HFF-Myc (cell line): ENCODE measurements at regions not wholly inside any gene's neighbourhood (a gene's known extent, or its start where the extent isn't known, plus 50 kb on each side); places are given as distances from the start of the nearest gene placed in this dataset.
"Not testable (repeated sequence)": the region's sequence is repeated elsewhere in the genome, so short reads cannot be mapped to it uniquely, and the experiment has no call there.

Experiments used
- DNase-seq: peaks from one replicate; pipeline ENCODE4 v3.0.0-alpha.2; 2011; ENCODE audit warnings: low read depth; ENCODE audit errors: extremely low read depth
- H3K4me3 ChIP-seq: replicated peaks from 2 replicates; pipeline ENCODE4 v1.5.1; 2011; ENCODE audit warnings: low read depth, mild to moderate bottlenecking, control low read depth, low read length
- TF ChIP-seq, protein P1 (sequence below): IDR thresholded peaks from 2 replicates; pipeline ENCODE4 v1.5.1; 2012; ENCODE audit warnings: mild to moderate bottlenecking, low read depth, low read length, control low read depth; ENCODE audit errors: missing control alignments

DNA sequence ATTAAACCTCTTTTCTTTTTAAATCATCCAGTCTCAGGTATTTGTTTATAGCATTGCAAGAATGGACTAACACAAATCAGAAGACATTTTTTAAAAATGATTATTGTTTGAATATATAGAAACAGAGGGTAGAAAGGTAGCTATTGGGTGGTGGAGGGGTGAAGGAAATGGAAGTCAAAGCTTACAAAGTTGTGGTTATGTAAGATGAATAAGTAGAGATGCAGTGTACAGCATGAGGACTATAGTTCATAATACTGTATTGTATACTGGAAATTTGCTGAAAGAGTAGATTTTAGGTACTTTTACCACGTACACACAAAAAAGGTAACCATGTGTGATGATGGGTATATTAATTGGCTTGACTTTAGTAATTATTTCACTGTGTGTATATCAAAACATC is 144.0 kb upstream of the FAM3C start:
- DNase-seq, result no peak
- TF ChIP-seq, protein P1, sequence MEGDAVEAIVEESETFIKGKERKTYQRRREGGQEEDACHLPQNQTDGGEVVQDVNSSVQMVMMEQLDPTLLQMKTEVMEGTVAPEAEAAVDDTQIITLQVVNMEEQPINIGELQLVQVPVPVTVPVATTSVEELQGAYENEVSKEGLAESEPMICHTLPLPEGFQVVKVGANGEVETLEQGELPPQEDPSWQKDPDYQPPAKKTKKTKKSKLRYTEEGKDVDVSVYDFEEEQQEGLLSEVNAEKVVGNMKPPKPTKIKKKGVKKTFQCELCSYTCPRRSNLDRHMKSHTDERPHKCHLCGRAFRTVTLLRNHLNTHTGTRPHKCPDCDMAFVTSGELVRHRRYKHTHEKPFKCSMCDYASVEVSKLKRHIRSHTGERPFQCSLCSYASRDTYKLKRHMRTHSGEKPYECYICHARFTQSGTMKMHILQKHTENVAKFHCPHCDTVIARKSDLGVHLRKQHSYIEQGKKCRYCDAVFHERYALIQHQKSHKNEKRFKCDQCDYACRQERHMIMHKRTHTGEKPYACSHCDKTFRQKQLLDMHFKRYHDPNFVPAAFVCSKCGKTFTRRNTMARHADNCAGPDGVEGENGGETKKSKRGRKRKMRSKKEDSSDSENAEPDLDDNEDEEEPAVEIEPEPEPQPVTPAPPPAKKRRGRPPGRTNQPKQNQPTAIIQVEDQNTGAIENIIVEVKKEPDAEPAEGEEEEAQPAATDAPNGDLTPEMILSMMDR, result no peak
- no peak overlapping the region for H3K4me3 ChIP-seq

GRCh38 chr7:121537031-121537430 is 140.9 kb upstream of the FAM3C start:
- no peak for DNase-seq
- H3K4me3 ChIP-seq, result no peak overlapping the region
- TF ChIP-seq, protein P1, result no peak

DNA sequence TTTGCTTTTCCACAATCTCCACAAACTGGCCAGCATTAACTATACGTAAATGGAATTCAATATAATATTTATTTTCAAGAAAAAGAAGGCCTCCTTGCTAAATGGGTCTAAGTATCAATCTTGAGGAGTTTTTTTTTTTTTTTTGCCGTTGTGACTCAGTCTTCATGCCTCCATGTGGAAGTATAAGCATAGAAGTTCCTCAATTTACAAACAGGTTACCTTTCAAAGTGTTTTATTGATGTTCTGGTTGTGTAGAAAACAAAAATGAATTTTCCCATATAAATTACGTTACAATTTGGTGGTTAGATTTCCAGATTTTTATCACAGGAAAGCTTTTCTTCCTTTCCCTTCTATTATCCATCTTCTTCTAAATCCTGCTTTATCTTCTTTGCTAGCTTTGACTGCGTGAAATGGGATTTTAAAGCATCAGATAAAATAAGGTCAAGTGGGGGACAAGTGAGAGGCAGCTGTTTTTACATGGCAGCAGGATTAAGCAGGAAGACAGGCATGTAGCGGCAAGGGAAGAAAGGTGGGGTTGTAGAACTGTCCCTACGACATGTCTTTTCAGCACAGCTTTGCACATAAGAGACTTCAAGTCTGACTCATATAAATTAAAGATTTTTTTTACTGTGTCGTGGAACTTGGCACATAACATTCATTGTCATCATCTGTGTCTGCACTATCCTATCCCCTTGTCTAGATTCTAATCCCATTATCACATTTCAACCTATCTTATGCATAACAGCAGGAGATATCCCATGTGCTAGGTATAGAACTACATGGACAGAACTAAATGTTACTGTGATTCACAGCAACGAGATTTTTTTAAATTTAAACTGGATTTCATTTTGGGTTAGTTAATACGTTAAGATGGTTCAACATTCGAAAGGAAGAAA is 135.3 kb upstream of the FAM3C start:
- TF ChIP-seq, protein P1, result no peak
- H3K4me3 ChIP-seq, result no peak overlapping the region
- DNase-seq, result no peak

DNA sequence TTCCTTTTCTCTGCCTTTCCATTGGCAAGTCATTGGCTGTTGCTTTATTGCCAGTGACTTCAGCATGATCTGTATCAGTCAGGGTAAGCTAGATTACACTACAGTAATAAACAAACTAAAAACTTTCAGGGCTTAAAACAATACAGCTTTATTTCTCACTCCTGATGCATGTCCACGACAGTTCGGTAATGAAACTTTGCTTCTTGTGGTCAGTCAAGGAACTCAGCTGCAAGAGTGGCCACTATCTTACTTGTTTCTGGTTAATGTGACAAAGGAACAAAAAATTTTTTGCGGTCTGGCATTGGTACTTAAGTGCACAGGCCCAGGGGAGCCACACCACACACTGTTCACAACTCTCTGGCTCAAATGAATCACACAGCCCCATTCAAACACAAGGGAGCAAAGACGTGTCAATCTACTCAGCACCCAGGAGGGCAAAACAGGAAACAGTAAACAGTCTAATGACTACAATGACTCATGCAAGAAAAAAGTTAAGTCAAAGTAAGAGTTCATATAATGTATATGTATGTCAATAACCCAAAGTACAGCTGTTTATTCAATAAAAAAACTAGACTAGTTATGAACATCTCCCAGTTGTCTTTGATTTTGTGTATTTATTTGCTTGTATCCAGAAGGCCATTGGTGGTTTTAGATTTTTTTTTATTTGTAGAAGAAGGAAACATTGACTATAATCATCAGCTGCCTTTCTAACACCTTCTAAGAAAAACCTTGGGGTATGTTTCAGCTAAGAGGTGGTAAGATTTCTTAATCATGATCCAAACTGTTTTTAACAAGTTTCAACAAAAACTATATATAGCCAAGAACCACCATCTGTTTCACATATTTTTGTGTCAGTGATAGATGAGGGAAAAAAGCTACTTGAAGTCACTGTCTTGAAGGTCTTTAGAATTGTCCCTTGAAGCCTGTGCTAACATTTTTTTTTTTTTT is 134.4 kb upstream of the FAM3C start:
- peak; percentile 69 for DNase-seq
- no peak overlapping the region for H3K4me3 ChIP-seq
- TF ChIP-seq, protein P1, result no peak

GRCh38 chr7:121529003-121529402 is 132.9 kb upstream of the FAM3C start:
- no peak for DNase-seq
- TF ChIP-seq, protein P1, result no peak

DNA sequence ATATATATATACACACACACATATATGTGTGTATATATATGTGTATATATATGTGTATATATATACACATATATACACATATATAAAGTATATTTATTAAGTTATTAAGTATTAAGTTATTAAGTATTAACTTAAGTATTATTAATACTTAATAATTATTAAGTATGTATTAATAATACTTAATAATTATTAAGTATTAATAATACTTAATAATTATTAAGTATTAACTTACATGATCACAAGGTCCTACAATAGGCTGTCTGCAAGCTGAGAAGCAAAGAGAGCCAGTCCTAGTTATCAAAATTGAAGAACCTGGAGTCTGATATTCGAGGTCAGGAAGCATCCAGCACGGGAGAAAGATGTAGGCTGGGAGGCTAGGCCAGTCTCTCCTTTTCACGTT is 130.1 kb upstream of the FAM3C start:
- H3K4me3 ChIP-seq, DNase-seq: not testable (repeated sequence)

More at GRCh38 chr7:121529003-121529402, 132.9 kb upstream of the FAM3C start:
- no peak overlapping the region for H3K4me3 ChIP-seq
